ENCODE measurements at regions not wholly inside any gene's neighbourhood (a gene's known extent, or its start where the extent isn't known, plus 50 kb on each side); places are given as distances from the start of the nearest gene placed in this dataset.
"Not testable (repeated sequence)": the region's sequence is repeated elsewhere in the genome, so short reads cannot be mapped to it uniquely, and the experiment has no call there.

GRCh38 chr6:130708338-130708737 lies 118.9 kb upstream of the SMLR1 start:
- H3K4me1 ChIP-seq: no peaks in the 10 kb centered on the region
- H3K9me3 ChIP-seq: no peaks in the 10 kb centered on the region
- intact Hi-C loops (cut with DNase I): no loop called here
- no peaks in the 10 kb centered on the region for H3K36me3 ChIP-seq
- TF ChIP-seq POLR2A (IDR thresholded peaks at IDR 0.05) (no peak), CTCF (IDR thresholded peaks at IDR 0.05) (no peak), POLR2AphosphoS5 (IDR thresholded peaks at IDR 0.05; ENCODE audit: insufficient read depth in 1 of 2, low read depth in 1 of 2) (no peak)
- DNase-seq (ENCODE audit: extremely low spot score in 2 of 2): no peak
- no peak overlapping the region for H3K4me3 ChIP-seq
- no peaks in the 10 kb centered on the region for H3K27me3 ChIP-seq
- no peak overlapping the region for H3K27ac ChIP-seq

GRCh38 chr6:130711641-130712040 lies 115.6 kb upstream of the SMLR1 start:
- H3K36me3 ChIP-seq; H3K4me1 ChIP-seq; H3K9me3 ChIP-seq; intact Hi-C loops (cut with DNase I); H3K4me3 ChIP-seq; H3K27ac ChIP-seq; H3K27me3 ChIP-seq; DNase-seq (ENCODE audit: extremely low spot score in 2 of 2): not testable (repeated sequence)

- no peak for DNase-seq (ENCODE audit: extremely low spot score in 2 of 2)
- no peaks in the 10 kb centered on the region for H3K4me1 ChIP-seq
- H3K36me3 ChIP-seq: no peaks in the 10 kb centered on the region
- H3K4me3 ChIP-seq: no peak overlapping the region
- TF ChIP-seq CTCF (IDR thresholded peaks at IDR 0.05): no peak
- no peak for TF ChIP-seq POLR2A (IDR thresholded peaks at IDR 0.05)
- TF ChIP-seq POLR2AphosphoS5 (IDR thresholded peaks at IDR 0.05; ENCODE audit: insufficient read depth in 1 of 2, low read depth in 1 of 2): no peak
- intact Hi-C loops (cut with DNase I): no loop called here
- no peaks in the 10 kb centered on the region for H3K9me3 ChIP-seq
- H3K27ac ChIP-seq: no peak overlapping the region
- H3K27me3 ChIP-seq: no peaks in the 10 kb centered on the region
These were observed 114.1 kb upstream of the SMLR1 start for GRCh38 chr6:130713144-130713543.

- H3K27me3 ChIP-seq: no peaks in the 10 kb centered on the region
- H3K27ac ChIP-seq: no peak overlapping the region
- H3K4me3 ChIP-seq: no peak overlapping the region
- no peaks in the 10 kb centered on the region for H3K36me3 ChIP-seq
- intact Hi-C loops (cut with DNase I): no loop called here
- DNase-seq (ENCODE audit: extremely low spot score in 2 of 2): no peak
- no peaks in the 10 kb centered on the region for H3K9me3 ChIP-seq
- TF ChIP-seq POLR2AphosphoS5 (IDR thresholded peaks at IDR 0.05; ENCODE audit: insufficient read depth in 1 of 2, low read depth in 1 of 2) (no peak), POLR2A (IDR thresholded peaks at IDR 0.05) (no peak), CTCF (IDR thresholded peaks at IDR 0.05) (no peak)
- no peaks in the 10 kb centered on the region for H3K4me1 ChIP-seq
These were observed 112.1 kb upstream of the SMLR1 start for GRCh38 chr6:130715058-130715457.

- H3K4me3 ChIP-seq: no peak overlapping the region
- TF ChIP-seq POLR2AphosphoS5 (IDR thresholded peaks at IDR 0.05; ENCODE audit: insufficient read depth in 1 of 2, low read depth in 1 of 2) (no peak), CTCF (IDR thresholded peaks at IDR 0.05) (no peak), POLR2A (IDR thresholded peaks at IDR 0.05) (no peak)
- no peaks in the 10 kb centered on the region for H3K36me3 ChIP-seq
- H3K27ac ChIP-seq: no peak overlapping the region
- intact Hi-C loops (cut with DNase I): no loop called here
- DNase-seq (ENCODE audit: extremely low spot score in 2 of 2): no peak
- H3K27me3 ChIP-seq: no peaks in the 10 kb centered on the region
- no peaks in the 10 kb centered on the region for H3K9me3 ChIP-seq
- H3K4me1 ChIP-seq: no peaks in the 10 kb centered on the region
These were observed 110.7 kb upstream of the SMLR1 start for GRCh38 chr6:130716466-130716865.

GRCh38 chr6:130717657-130718056 lies 109.5 kb upstream of the SMLR1 start:
- Histone ChIP-seq H3K27me3 (no peaks in the 10 kb centered on the region), H3K4me3 (no peak overlapping the region), H3K9me3 (no peaks in the 10 kb centered on the region), H3K27ac (no peak overlapping the region), H3K36me3 (no peaks in the 10 kb centered on the region), H3K4me1 (no peaks in the 10 kb centered on the region)
- TF ChIP-seq POLR2A (IDR thresholded peaks at IDR 0.05): no peak
- TF ChIP-seq POLR2AphosphoS5 (IDR thresholded peaks at IDR 0.05; ENCODE audit: insufficient read depth in 1 of 2, low read depth in 1 of 2): no peak
- no peak for TF ChIP-seq CTCF (IDR thresholded peaks at IDR 0.05)
- DNase-seq (ENCODE audit: extremely low spot score in 2 of 2): no peak
- intact Hi-C loops (cut with DNase I): no loop called here
